Activated CD4-positive, alpha-beta T cell treated with anti-CD3 and anti-CD28 coated beads, Interleukin-2, amount 10 ng/mL, durations not matched to agents 24 days and 14 days (primary cell): ENCODE measurements at regions not wholly inside any gene's neighbourhood (a gene's known extent, or its start where the extent isn't known, plus 50 kb on each side); places are given as distances from the start of the nearest gene placed in this dataset.
"Not testable (repeated sequence)": the region's sequence is repeated elsewhere in the genome, so short reads cannot be mapped to it uniquely, and the experiment has no call there.

Experiments
- DNase-seq: peaks from one replicate; pipeline ENCODE4 v3.0.0; 2022
- H3K27ac Mint-ChIP-seq: one replicate; pipeline ENCODE4 v1.8.0; 2022; ENCODE audit warnings: mild to moderate bottlenecking, mixed read lengths
- H3K27me3 Mint-ChIP-seq: one replicate; pipeline ENCODE4 v1.8.0; 2022; ENCODE audit warnings: mixed read lengths
- H3K36me3 Mint-ChIP-seq: one replicate; pipeline ENCODE4 v1.8.0; 2022; ENCODE audit warnings: low read depth, mild to moderate bottlenecking, mixed read lengths
- H3K4me1 Mint-ChIP-seq: one replicate; pipeline ENCODE4 v1.8.0; 2021; ENCODE audit warnings: mixed read lengths
- H3K4me3 Mint-ChIP-seq: one replicate; pipeline ENCODE4 v1.8.0; 2022; ENCODE audit warnings: mild to moderate bottlenecking, moderate library complexity, mixed read lengths
- H3K9me3 Mint-ChIP-seq: one replicate; pipeline ENCODE4 v1.8.0; 2021; ENCODE audit warnings: mixed read lengths
- intact Hi-C: fragments of 100-400 bp; cut with micrococcal nuclease; formaldehyde crosslinking; loops from one replicate; pipeline ENCODE4 v1.15.1; 2023

GRCh38 chr4:170230242-170230641, 140.5 kb upstream of the AADAT start:
- H3K36me3 Mint-ChIP-seq: no peaks in the 10 kb centered on the region
- H3K9me3 Mint-ChIP-seq: no peaks in the 10 kb centered on the region
- no peak overlapping the region for H3K27ac Mint-ChIP-seq
- no peaks in the 10 kb centered on the region for H3K4me1 Mint-ChIP-seq
- intact Hi-C loops: no loop called here
- DNase-seq: no peak
- no peak overlapping the region for H3K4me3 Mint-ChIP-seq
- no peaks in the 10 kb centered on the region for H3K27me3 Mint-ChIP-seq

- no peak overlapping the region for H3K4me3 Mint-ChIP-seq
- intact Hi-C loops: no loop called here
- no peak overlapping the region for H3K27ac Mint-ChIP-seq
- no peaks in the 10 kb centered on the region for H3K9me3 Mint-ChIP-seq
- no peaks in the 10 kb centered on the region for H3K27me3 Mint-ChIP-seq
- H3K36me3 Mint-ChIP-seq: no peaks in the 10 kb centered on the region
- DNase-seq: no peak
- no peaks in the 10 kb centered on the region for H3K4me1 Mint-ChIP-seq
Observed at GRCh38 chr4:170229006-170229405, 139.2 kb upstream of the AADAT start.

- no peaks in the 10 kb centered on the region for H3K27me3 Mint-ChIP-seq
- no peak overlapping the region for H3K27ac Mint-ChIP-seq
- no peaks in the 10 kb centered on the region for H3K9me3 Mint-ChIP-seq
- H3K4me3 Mint-ChIP-seq: no peak overlapping the region
- DNase-seq: no peak
- no peaks in the 10 kb centered on the region for H3K36me3 Mint-ChIP-seq
- H3K4me1 Mint-ChIP-seq: no peaks in the 10 kb centered on the region
- intact Hi-C loops: no loop called here
Observed at GRCh38 chr4:170227928-170228327, 138.2 kb upstream of the AADAT start.

GRCh38 chr4:170226288-170226687, 136.5 kb upstream of the AADAT start:
- Mint-ChIP-seq H3K36me3 (no peaks in the 10 kb centered on the region), H3K27me3 (no peaks in the 10 kb centered on the region), H3K4me3 (no peak overlapping the region), H3K9me3 (no peaks in the 10 kb centered on the region), H3K4me1 (no peaks in the 10 kb centered on the region), H3K27ac (no peak overlapping the region)
- intact Hi-C loops: no loop called here
- no peak for DNase-seq

- no peaks in the 10 kb centered on the region for H3K36me3 Mint-ChIP-seq
- no peaks in the 10 kb centered on the region for H3K4me1 Mint-ChIP-seq
- H3K27me3 Mint-ChIP-seq: no peaks in the 10 kb centered on the region
- no peak overlapping the region for H3K27ac Mint-ChIP-seq
- peaks cover 7% of the 10 kb centered on the region for H3K9me3 Mint-ChIP-seq
- no peak overlapping the region for H3K4me3 Mint-ChIP-seq
- intact Hi-C loops: no loop called here
- DNase-seq: no peak
Observed at GRCh38 chr4:170214731-170215130, 125.0 kb upstream of the AADAT start.

- DNase-seq: no peak
- Mint-ChIP-seq H3K27me3 (no peaks in the 10 kb centered on the region), H3K36me3 (no peaks in the 10 kb centered on the region), H3K4me3 (no peak overlapping the region), H3K9me3 (peaks cover 7% of the 10 kb centered on the region), H3K4me1 (no peaks in the 10 kb centered on the region), H3K27ac (no peak overlapping the region)
- intact Hi-C loops: no loop called here
Observed at GRCh38 chr4:170214101-170214500, 124.3 kb upstream of the AADAT start.

GRCh38 chr4:170202721-170203120, 113.0 kb upstream of the AADAT start:
- H3K36me3 Mint-ChIP-seq: no peaks in the 10 kb centered on the region
- no peaks in the 10 kb centered on the region for H3K9me3 Mint-ChIP-seq
- no peaks in the 10 kb centered on the region for H3K27me3 Mint-ChIP-seq
- no peak overlapping the region for H3K27ac Mint-ChIP-seq
- H3K4me1 Mint-ChIP-seq: no peaks in the 10 kb centered on the region
- H3K4me3 Mint-ChIP-seq: no peak overlapping the region
- intact Hi-C loops: no loop called here
- DNase-seq: no peak

- Mint-ChIP-seq H3K9me3 (no peaks in the 10 kb centered on the region), H3K4me1 (no peaks in the 10 kb centered on the region), H3K27ac (no peak overlapping the region), H3K36me3 (no peaks in the 10 kb centered on the region), H3K4me3 (no peak overlapping the region), H3K27me3 (no peaks in the 10 kb centered on the region)
- intact Hi-C loops: no loop called here
- no peak for DNase-seq
Observed at GRCh38 chr4:170198747-170199146, 109.0 kb upstream of the AADAT start.

- intact Hi-C loops, H3K27ac Mint-ChIP-seq, H3K36me3 Mint-ChIP-seq, H3K4me1 Mint-ChIP-seq, H3K4me3 Mint-ChIP-seq, H3K27me3 Mint-ChIP-seq, DNase-seq, H3K9me3 Mint-ChIP-seq: not testable (repeated sequence)
Observed at GRCh38 chr4:170194794-170195193, 105.0 kb upstream of the AADAT start.

- DNase-seq: no peak
- Mint-ChIP-seq H3K27me3 (no peaks in the 10 kb centered on the region), H3K9me3 (no peaks in the 10 kb centered on the region), H3K36me3 (no peaks in the 10 kb centered on the region), H3K27ac (no peak overlapping the region), H3K4me3 (no peak overlapping the region), H3K4me1 (no peaks in the 10 kb centered on the region)
- intact Hi-C loops: no loop called here
Observed at GRCh38 chr4:170193496-170193895, 103.7 kb upstream of the AADAT start.

- H3K4me3 Mint-ChIP-seq: no peak overlapping the region
- intact Hi-C loops: no loop called here
- H3K36me3 Mint-ChIP-seq: no peaks in the 10 kb centered on the region
- no peak for DNase-seq
- H3K27me3 Mint-ChIP-seq: no peaks in the 10 kb centered on the region
- no peaks in the 10 kb centered on the region for H3K4me1 Mint-ChIP-seq
- no peaks in the 10 kb centered on the region for H3K9me3 Mint-ChIP-seq
- no peak overlapping the region for H3K27ac Mint-ChIP-seq
Observed at GRCh38 chr4:170190265-170190664, 100.5 kb upstream of the AADAT start.

- H3K36me3 Mint-ChIP-seq: no peaks in the 10 kb centered on the region
- no peaks in the 10 kb centered on the region for H3K9me3 Mint-ChIP-seq
- H3K27ac Mint-ChIP-seq: no peak overlapping the region
- no peaks in the 10 kb centered on the region for H3K27me3 Mint-ChIP-seq
- intact Hi-C loops: no loop called here
- H3K4me1 Mint-ChIP-seq: no peaks in the 10 kb centered on the region
- DNase-seq: no peak
- H3K4me3 Mint-ChIP-seq: no peak overlapping the region
Observed at GRCh38 chr4:170170861-170171260, 81.1 kb upstream of the AADAT start.

- no peak for DNase-seq
- H3K9me3 Mint-ChIP-seq: no peaks in the 10 kb centered on the region
- H3K27ac Mint-ChIP-seq: no peak overlapping the region
- H3K36me3 Mint-ChIP-seq: no peaks in the 10 kb centered on the region
- H3K4me1 Mint-ChIP-seq: no peaks in the 10 kb centered on the region
- intact Hi-C loops: no loop called here
- H3K27me3 Mint-ChIP-seq: no peaks in the 10 kb centered on the region
- no peak overlapping the region for H3K4me3 Mint-ChIP-seq
Observed at GRCh38 chr4:170169699-170170098, 79.9 kb upstream of the AADAT start.

- DNase-seq: no peak
- Mint-ChIP-seq H3K27me3 (no peaks in the 10 kb centered on the region), H3K27ac (no peak overlapping the region), H3K4me3 (no peak overlapping the region), H3K4me1 (no peaks in the 10 kb centered on the region), H3K36me3 (no peaks in the 10 kb centered on the region), H3K9me3 (no peaks in the 10 kb centered on the region)
- intact Hi-C loops: no loop called here
Observed at GRCh38 chr4:170167678-170168077, 77.9 kb upstream of the AADAT start.

GRCh38 chr4:170166193-170166592, 76.4 kb upstream of the AADAT start:
- intact Hi-C loops, H3K27ac Mint-ChIP-seq, H3K9me3 Mint-ChIP-seq, H3K4me1 Mint-ChIP-seq, H3K36me3 Mint-ChIP-seq, DNase-seq, H3K4me3 Mint-ChIP-seq, H3K27me3 Mint-ChIP-seq: not testable (repeated sequence)

- H3K4me1 Mint-ChIP-seq: no peaks in the 10 kb centered on the region
- H3K9me3 Mint-ChIP-seq: no peaks in the 10 kb centered on the region
- no peak for DNase-seq
- H3K27me3 Mint-ChIP-seq: no peaks in the 10 kb centered on the region
- intact Hi-C loops: no loop called here
- no peak overlapping the region for H3K27ac Mint-ChIP-seq
- no peaks in the 10 kb centered on the region for H3K36me3 Mint-ChIP-seq
- H3K4me3 Mint-ChIP-seq: no peak overlapping the region
Observed at GRCh38 chr4:170162416-170162815, 72.7 kb upstream of the AADAT start.
